Liver (tissue), 8 donors: ENCODE measurements at regions not wholly inside any gene's neighbourhood (a gene's known extent, or its start where the extent isn't known, plus 50 kb on each side); places are given as distances from the start of the nearest gene placed in this dataset.

Source experiments
- DNase-seq: peaks from one replicate; pipeline ENCODE4 v3.0.0-alpha.2; 2017; ENCODE audit warnings: low spot score
- H3K27ac ChIP-seq, 2 donors: one replicate each; pipeline ENCODE4 v1.7.0; 2013; ENCODE audit warnings: inconsistent platforms in 2 of 2, low read length in 2 of 2, control low read depth in 1 of 2, low read depth in 1 of 2, mild to moderate bottlenecking in 1 of 2
- H3K27me3 ChIP-seq, 4 donors: one replicate each; pipeline versions ENCODE4 v1.6.1 to v1.7.0; 2013; ENCODE audit warnings: low read length in 3 of 4, inconsistent platforms in 1 of 4, mild to moderate bottlenecking in 1 of 4, moderate library complexity in 1 of 4; ENCODE audit not compliant: control insufficient read depth in 4 of 4, insufficient read depth in 4 of 4
- H3K36me3 ChIP-seq, 4 donors: one replicate each; pipeline versions ENCODE4 v1.6.1 to v1.7.0; 2013; ENCODE audit warnings: low read length in 3 of 4, mild to moderate bottlenecking in 3 of 4, low read depth in 1 of 4, moderate library complexity in 1 of 4; ENCODE audit not compliant: control insufficient read depth in 4 of 4, insufficient read depth in 3 of 4
- H3K4me1 ChIP-seq, 4 donors: one replicate each; pipeline versions ENCODE4 v1.6.1 to v1.7.0; 2013; ENCODE audit warnings: low read length in 3 of 4, mild to moderate bottlenecking in 3 of 4, moderate library complexity in 1 of 4; ENCODE audit not compliant: control insufficient read depth in 4 of 4, insufficient read depth in 4 of 4
- H3K4me3 ChIP-seq, 3 donors: one replicate each; pipeline versions ENCODE4 v1.6.1 to v1.7.0; 2013; ENCODE audit warnings: low read length in 3 of 3, control low read depth in 1 of 3, low read depth in 1 of 3, mild to moderate bottlenecking in 1 of 3
- H3K9ac ChIP-seq, 2 donors: one replicate each; pipeline ENCODE4 v1.7.0; 2013; ENCODE audit warnings: low read length in 2 of 2, mild to moderate bottlenecking in 2 of 2, moderate library complexity in 2 of 2, control low read depth in 1 of 2, low read depth in 1 of 2
- H3K9me3 ChIP-seq, 4 donors: one replicate each; pipeline versions ENCODE4 v1.6.1 to v1.7.0; 2013; ENCODE audit warnings: low read length in 3 of 4; ENCODE audit not compliant: control insufficient read depth in 4 of 4
- EGR1 ChIP-seq, 2 donors: IDR thresholded peaks; 2 replicates each; pipeline ENCODE4 v1.6.1; 2016 to 2018; ENCODE audit warnings: antibody characterized with exemption in 2 of 2, low read depth in 2 of 2
- FOXA1 ChIP-seq: IDR thresholded peaks from 2 replicates; pipeline ENCODE4 v1.6.1; 2016; ENCODE audit warnings: antibody characterized with exemption
- FOXA2 ChIP-seq: IDR thresholded peaks from 2 replicates; pipeline ENCODE4 v1.6.1; 2016; ENCODE audit warnings: antibody characterized with exemption
- GABPA ChIP-seq, 2 donors: IDR thresholded peaks in 1 of 2; conservative IDR thresholded peaks in 1 of 2; 2 replicates each; pipeline ENCODE4 v1.6.1; 2016; ENCODE audit warnings: antibody characterized with exemption in 2 of 2, mild to moderate bottlenecking in 1 of 2, moderate library complexity in 1 of 2
- HNF4G ChIP-seq: IDR thresholded peaks from 2 replicates; pipeline ENCODE4 v1.6.1; 2016; ENCODE audit warnings: antibody characterized with exemption
- JUND ChIP-seq, 2 donors: IDR thresholded peaks; 2 replicates each; pipeline ENCODE4 v1.6.1; 2016; ENCODE audit warnings: antibody characterized with exemption in 2 of 2
- NR2F2 ChIP-seq: IDR thresholded peaks from 2 replicates; pipeline ENCODE4 v1.6.1; 2016; ENCODE audit warnings: antibody characterized with exemption
- RXRA ChIP-seq, 2 donors: IDR thresholded peaks; 2 replicates each; pipeline ENCODE4 v1.6.1; 2017 to 2018; ENCODE audit warnings: antibody characterized with exemption in 2 of 2, mild to moderate bottlenecking in 1 of 2
- TAF1 ChIP-seq: conservative IDR thresholded peaks from 2 replicates; pipeline ENCODE4 v1.6.1; 2016; ENCODE audit warnings: antibody characterized with exemption, mild to moderate bottlenecking
- WGBS: extraction: QIAGEN DNeasy Blood & Tissue Kit; methylation state at CpG from one replicate; pipeline ENCODE4 v1.1.7; 2013; 5-methylcytosine and 5-hydroxymethylcytosine counted together
- TF ChIP-seq, protein P1 (sequence below): IDR thresholded peaks from 2 replicates; pipeline ENCODE4 v1.6.1; 2016; ENCODE audit warnings: antibody characterized with exemption, mild to moderate bottlenecking
- TF ChIP-seq, protein P2 (sequence below): fragments of 150-350 bp; IDR thresholded peaks from 2 replicates; pipeline ENCODE4 v1.5.1; 2017; ENCODE audit warnings: improper control_type of control experiment, low read depth, low read length; ENCODE audit not compliant: missing input control
- TF ChIP-seq, protein P3 (sequence below): IDR thresholded peaks from 2 replicates; pipeline ENCODE4 v1.6.1; 2016; ENCODE audit warnings: antibody characterized with exemption
- TF ChIP-seq, protein P4 (sequence below): IDR thresholded peaks from 2 replicates; pipeline ENCODE4 v1.6.1; 2016; ENCODE audit warnings: antibody characterized with exemption
- donor health status: healthy.
- donor health status: healthy.
- donor health status: healthy.
- donor health status: healthy.
- donor health status: healthy.

DNA sequence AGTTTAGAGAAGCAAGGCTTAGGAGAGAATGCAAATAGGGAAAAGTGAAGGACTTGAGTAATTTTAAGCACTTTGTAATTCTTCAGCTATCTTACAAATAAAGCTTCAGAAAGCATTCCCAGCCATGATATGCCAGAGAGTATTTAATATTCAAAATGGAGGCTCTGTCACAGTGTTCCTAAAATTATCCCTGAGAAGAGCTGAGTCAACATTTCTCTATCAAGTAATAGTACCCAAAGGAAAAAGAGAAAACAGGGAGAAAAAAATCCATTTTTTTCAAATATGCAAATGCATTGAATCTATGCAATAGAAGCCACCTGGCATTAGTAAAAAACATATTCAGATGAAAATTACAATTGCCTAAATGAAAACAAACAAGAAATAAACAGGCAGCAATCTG lies 392.6 kb upstream of the FAM174A start (continued):
- TF ChIP-seq JUND (IDR thresholded peaks at IDR 0.05) (no peak), FOXA2 (no peak), RXRA (IDR thresholded peaks at IDR 0.05) (no peak), FOXA1 (no peak), HNF4G (no peak), TAF1 (no peak)
- TF ChIP-seq, protein P1, sequence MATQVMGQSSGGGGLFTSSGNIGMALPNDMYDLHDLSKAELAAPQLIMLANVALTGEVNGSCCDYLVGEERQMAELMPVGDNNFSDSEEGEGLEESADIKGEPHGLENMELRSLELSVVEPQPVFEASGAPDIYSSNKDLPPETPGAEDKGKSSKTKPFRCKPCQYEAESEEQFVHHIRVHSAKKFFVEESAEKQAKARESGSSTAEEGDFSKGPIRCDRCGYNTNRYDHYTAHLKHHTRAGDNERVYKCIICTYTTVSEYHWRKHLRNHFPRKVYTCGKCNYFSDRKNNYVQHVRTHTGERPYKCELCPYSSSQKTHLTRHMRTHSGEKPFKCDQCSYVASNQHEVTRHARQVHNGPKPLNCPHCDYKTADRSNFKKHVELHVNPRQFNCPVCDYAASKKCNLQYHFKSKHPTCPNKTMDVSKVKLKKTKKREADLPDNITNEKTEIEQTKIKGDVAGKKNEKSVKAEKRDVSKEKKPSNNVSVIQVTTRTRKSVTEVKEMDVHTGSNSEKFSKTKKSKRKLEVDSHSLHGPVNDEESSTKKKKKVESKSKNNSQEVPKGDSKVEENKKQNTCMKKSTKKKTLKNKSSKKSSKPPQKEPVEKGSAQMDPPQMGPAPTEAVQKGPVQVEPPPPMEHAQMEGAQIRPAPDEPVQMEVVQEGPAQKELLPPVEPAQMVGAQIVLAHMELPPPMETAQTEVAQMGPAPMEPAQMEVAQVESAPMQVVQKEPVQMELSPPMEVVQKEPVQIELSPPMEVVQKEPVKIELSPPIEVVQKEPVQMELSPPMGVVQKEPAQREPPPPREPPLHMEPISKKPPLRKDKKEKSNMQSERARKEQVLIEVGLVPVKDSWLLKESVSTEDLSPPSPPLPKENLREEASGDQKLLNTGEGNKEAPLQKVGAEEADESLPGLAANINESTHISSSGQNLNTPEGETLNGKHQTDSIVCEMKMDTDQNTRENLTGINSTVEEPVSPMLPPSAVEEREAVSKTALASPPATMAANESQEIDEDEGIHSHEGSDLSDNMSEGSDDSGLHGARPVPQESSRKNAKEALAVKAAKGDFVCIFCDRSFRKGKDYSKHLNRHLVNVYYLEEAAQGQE, result no peak

DNA sequence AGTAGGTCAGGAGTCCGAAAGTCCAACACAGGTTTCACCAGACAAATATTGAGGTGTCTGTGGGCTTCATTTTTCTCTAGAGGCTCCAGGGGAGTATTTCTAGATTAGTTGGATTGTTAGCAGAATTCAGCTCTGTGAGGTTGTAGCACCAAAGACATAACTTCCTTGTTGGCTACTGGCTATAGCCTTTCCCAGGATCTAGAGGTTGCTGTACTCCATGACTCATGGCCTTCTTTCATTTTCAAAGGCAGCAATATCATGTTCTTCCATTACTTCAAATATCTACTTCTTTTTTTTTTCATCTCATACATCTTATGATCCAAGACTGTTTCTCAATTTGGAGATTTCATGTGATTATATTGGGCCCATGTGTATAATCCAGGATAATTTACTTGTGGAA lies 404.0 kb upstream of the FAM174A start:
- WGBS, result 81% methylated on average over 1 of the region's 1 CpG
- no peak for TF ChIP-seq TAF1
- TF ChIP-seq JUND (IDR thresholded peaks at IDR 0.05), result no peak
- TF ChIP-seq, protein P2, sequence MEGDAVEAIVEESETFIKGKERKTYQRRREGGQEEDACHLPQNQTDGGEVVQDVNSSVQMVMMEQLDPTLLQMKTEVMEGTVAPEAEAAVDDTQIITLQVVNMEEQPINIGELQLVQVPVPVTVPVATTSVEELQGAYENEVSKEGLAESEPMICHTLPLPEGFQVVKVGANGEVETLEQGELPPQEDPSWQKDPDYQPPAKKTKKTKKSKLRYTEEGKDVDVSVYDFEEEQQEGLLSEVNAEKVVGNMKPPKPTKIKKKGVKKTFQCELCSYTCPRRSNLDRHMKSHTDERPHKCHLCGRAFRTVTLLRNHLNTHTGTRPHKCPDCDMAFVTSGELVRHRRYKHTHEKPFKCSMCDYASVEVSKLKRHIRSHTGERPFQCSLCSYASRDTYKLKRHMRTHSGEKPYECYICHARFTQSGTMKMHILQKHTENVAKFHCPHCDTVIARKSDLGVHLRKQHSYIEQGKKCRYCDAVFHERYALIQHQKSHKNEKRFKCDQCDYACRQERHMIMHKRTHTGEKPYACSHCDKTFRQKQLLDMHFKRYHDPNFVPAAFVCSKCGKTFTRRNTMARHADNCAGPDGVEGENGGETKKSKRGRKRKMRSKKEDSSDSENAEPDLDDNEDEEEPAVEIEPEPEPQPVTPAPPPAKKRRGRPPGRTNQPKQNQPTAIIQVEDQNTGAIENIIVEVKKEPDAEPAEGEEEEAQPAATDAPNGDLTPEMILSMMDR, result no peak
- TF ChIP-seq RXRA (IDR thresholded peaks at IDR 0.05), result no peak
- TF ChIP-seq, protein P3, sequence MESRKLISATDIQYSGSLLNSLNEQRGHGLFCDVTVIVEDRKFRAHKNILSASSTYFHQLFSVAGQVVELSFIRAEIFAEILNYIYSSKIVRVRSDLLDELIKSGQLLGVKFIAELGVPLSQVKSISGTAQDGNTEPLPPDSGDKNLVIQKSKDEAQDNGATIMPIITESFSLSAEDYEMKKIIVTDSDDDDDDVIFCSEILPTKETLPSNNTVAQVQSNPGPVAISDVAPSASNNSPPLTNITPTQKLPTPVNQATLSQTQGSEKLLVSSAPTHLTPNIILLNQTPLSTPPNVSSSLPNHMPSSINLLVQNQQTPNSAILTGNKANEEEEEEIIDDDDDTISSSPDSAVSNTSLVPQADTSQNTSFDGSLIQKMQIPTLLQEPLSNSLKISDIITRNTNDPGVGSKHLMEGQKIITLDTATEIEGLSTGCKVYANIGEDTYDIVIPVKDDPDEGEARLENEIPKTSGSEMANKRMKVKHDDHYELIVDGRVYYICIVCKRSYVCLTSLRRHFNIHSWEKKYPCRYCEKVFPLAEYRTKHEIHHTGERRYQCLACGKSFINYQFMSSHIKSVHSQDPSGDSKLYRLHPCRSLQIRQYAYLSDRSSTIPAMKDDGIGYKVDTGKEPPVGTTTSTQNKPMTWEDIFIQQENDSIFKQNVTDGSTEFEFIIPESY, result no peak
- TF ChIP-seq NR2F2, result no peak
- TF ChIP-seq, protein P4, sequence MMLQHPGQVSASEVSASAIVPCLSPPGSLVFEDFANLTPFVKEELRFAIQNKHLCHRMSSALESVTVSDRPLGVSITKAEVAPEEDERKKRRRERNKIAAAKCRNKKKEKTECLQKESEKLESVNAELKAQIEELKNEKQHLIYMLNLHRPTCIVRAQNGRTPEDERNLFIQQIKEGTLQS, result no peak
- no peak for TF ChIP-seq EGR1 (IDR thresholded peaks at IDR 0.05; ENCODE audit: low read depth in 2 of 2)
- no peak for TF ChIP-seq GABPA (IDR thresholded peaks at IDR 0.05 in 1 of 2, conservative IDR thresholded peaks at IDR 0.05 in 1 of 2)
- DNase-seq, result no peak
- Histone ChIP-seq H3K27ac (no peak overlapping the region), H3K4me1 (no peaks in the 10 kb centered on the region), H3K36me3 (no peaks in the 10 kb centered on the region), H3K4me3 (no peak overlapping the region), H3K27me3 (no peaks in the 10 kb centered on the region), H3K9me3 (no peaks in the 10 kb centered on the region), H3K9ac (no peak overlapping the region)

DNA sequence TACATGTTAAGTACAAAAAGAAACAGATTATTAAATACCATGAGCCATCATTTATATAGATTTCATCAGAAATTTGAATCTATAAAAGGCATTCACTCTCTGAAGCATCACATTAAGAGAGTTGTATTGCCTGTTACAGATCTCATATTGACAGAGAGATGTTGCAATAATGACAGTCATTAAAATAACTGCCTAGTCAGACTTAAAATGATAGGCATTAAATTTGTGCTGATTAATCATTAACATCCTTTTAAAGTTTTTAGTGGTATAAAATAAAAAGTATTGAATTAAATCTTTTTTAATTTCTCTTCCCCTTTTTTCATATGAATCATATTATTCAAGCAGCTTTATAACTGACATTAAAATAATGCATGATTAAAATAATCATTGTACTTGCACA lies 404.9 kb upstream of the FAM174A start:
- TF ChIP-seq, protein P3, result no peak

More for the DNA sequence above, 404.9 kb upstream of the FAM174A start:
- no peak for DNase-seq
- Histone ChIP-seq H3K27me3 (no peaks in the 10 kb centered on the region), H3K9ac (no peak overlapping the region), H3K9me3 (no peaks in the 10 kb centered on the region), H3K27ac (no peak overlapping the region), H3K4me1 (no peaks in the 10 kb centered on the region), H3K36me3 (no peaks in the 10 kb centered on the region), H3K4me3 (no peak overlapping the region)
